Activated B cell treated with CpG ODN at 0.5 μM for 24 hours (primary cell): ENCODE measurements at regions not wholly inside any gene's neighbourhood (a gene's known extent, or its start where the extent isn't known, plus 50 kb on each side); places are given as distances from the start of the nearest gene placed in this dataset.

Source experiments
- ATAC-seq: fragments of 200-7000 bp; cut with Tn5 transposase; one replicate; pipeline ENCODE4 v1.10.0; 2021; ENCODE audit warnings: low read depth, mild to moderate bottlenecking, moderate library complexity
- CTCF ChIA-PET: fragments of 350-600 bp; sonication (Branson Sonifier 250); formaldehyde crosslinking; loops from one replicate; lab custom pipeline; 2021; ENCODE audit warnings: antibody characterized with exemption; lab: Charles Lee
- POLR2A ChIA-PET: fragments of 350-600 bp; sonication (Branson Sonifier 250); formaldehyde crosslinking; loops from one replicate; lab custom pipeline; 2021; ENCODE audit warnings: antibody characterized with exemption; lab: Charles Lee
- DNase-seq: peaks from one replicate; pipeline ENCODE4 v3.0.0; 2022
- H3K27ac Mint-ChIP-seq: one replicate; pipeline ENCODE4 v1.8.0; 2020; ENCODE audit warnings: mixed read lengths
- H3K27me3 Mint-ChIP-seq: one replicate; pipeline ENCODE4 v1.8.0; 2021; ENCODE audit warnings: mixed read lengths
- H3K36me3 Mint-ChIP-seq: one replicate; pipeline ENCODE4 v1.8.0; 2021; ENCODE audit warnings: low read depth, mixed read lengths
- H3K4me1 Mint-ChIP-seq: one replicate; pipeline ENCODE4 v1.8.0; 2021; ENCODE audit warnings: mixed read lengths
- H3K4me3 Mint-ChIP-seq: one replicate; pipeline ENCODE4 v1.8.0; 2020; ENCODE audit warnings: mild to moderate bottlenecking, mixed read lengths
- H3K9me3 Mint-ChIP-seq: one replicate; pipeline ENCODE4 v1.8.0; 2020; ENCODE audit warnings: mixed read lengths
- CTCF ChIP-seq: fragments of 200-600 bp; IDR thresholded peaks from one replicate; pipeline ENCODE4 v1.8.0; 2022; ENCODE audit warnings: antibody characterized with exemption, mild to moderate bottlenecking
- intact Hi-C: fragments of 100-400 bp; cut with micrococcal nuclease; formaldehyde crosslinking; loops from one replicate; pipeline ENCODE4 v1.15.1; 2024

GRCh38 chr7:98534493-98534892 lies 82.6 kb upstream of the NPTX2 start:
- ChIA-PET POLR2A (no interaction called here), CTCF (no interaction called here)
- ATAC-seq (no peak), DNase-seq (no peak)
- peaks cover 9% of the 10 kb centered on the region for H3K9me3 Mint-ChIP-seq
- no peaks in the 10 kb centered on the region for H3K36me3 Mint-ChIP-seq
- H3K4me3 Mint-ChIP-seq, result no peak overlapping the region
- intact Hi-C loops, result no loop called here
- H3K27ac Mint-ChIP-seq, result no peak overlapping the region
- H3K27me3 Mint-ChIP-seq, result no peaks in the 10 kb centered on the region
- TF ChIP-seq CTCF, result no peak
- H3K4me1 Mint-ChIP-seq, result no peaks in the 10 kb centered on the region

DNA sequence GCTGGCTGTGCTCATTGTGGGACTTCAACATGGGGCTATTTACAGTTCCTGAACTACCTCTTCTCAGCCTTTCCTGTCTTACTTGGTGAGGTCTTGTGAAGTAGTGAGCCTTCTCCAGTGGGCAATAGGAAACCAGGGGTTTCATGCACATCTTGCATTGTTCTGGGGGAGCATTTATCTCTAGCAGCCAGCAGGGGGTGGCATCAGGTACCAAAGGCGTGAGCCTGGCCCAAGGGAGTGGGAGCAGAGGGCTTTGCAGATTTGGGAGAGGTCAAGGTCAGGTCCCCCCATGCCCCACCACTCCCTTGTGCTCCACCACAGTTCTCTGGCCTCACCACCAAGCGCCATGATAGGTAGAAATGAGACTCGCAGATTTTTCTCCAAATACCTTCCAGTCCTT lies 85.4 kb upstream of the NPTX2 start:
- Mint-ChIP-seq H3K27ac (no peak overlapping the region), H3K36me3 (no peaks in the 10 kb centered on the region), H3K4me1 (no peaks in the 10 kb centered on the region), H3K27me3 (no peaks in the 10 kb centered on the region), H3K4me3 (no peak overlapping the region), H3K9me3 (peaks cover 6% of the 10 kb centered on the region)
- intact Hi-C loops, result no loop called here
- CTCF ChIA-PET, result no interaction called here
- ATAC-seq, result no peak
- POLR2A ChIA-PET, result no interaction called here
- no peak for TF ChIP-seq CTCF
- no peak for DNase-seq

DNA sequence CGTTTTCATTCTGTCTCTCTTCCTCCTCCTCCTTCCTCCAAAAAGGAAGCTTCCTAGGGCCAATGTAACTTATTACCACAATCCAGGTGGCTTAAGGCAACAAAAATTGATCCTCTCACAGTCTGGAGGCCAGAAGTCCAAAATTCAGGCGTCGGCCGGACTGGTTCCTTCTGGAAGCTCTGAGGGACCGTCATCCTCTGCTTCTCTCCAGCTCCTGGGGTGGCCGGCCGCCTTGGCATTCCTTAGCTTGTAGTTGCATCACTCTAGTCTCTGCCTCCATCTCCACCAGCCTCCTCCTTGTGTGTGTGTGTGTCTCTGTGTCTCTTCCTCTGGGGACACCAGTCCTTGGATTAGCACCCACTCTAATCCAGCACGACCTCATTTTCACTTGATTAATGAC lies 89.0 kb upstream of the NPTX2 start:
- no peak for TF ChIP-seq CTCF
- ChIA-PET POLR2A (no interaction called here), CTCF (no interaction called here)
- Mint-ChIP-seq H3K36me3 (no peaks in the 10 kb centered on the region), H3K4me3 (no peak overlapping the region), H3K27me3 (no peaks in the 10 kb centered on the region), H3K9me3 (peaks cover 6% of the 10 kb centered on the region), H3K27ac (no peak overlapping the region), H3K4me1 (no peaks in the 10 kb centered on the region)
- no peak for ATAC-seq
- DNase-seq, result no peak
- intact Hi-C loops, result no loop called here

DNA sequence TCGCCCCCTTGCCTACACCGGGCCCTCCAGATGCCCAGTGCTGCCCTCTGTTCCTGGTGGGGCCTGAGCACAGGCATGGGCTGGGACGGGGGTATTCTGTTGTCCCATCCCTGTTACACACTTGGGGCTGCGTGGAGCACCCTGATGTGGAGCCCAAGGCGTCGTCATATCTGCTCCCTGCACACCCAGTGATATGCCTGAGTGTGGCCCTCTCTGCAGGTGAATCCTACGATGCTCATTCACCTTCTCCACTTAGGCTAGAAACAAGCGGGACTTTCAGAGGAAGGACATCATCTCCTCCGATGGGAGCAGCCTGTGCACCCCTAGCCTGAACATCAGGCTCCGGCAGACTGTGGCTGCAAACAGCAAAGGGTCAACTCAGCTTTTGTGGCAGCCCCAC lies 91.0 kb upstream of the NPTX2 start:
- Mint-ChIP-seq H3K27ac (no peak overlapping the region), H3K36me3 (no peaks in the 10 kb centered on the region), H3K4me1 (no peaks in the 10 kb centered on the region), H3K4me3 (no peak overlapping the region), H3K27me3 (no peaks in the 10 kb centered on the region), H3K9me3 (no peaks in the 10 kb centered on the region)
- intact Hi-C loops, result no loop called here
- no peak for DNase-seq
- ChIA-PET CTCF (no interaction called here), POLR2A (no interaction called here)
- ATAC-seq, result no peak
- TF ChIP-seq CTCF, result no peak

- intact Hi-C loops, result no loop called here
- CTCF ChIA-PET, result no interaction called here
- no peak for TF ChIP-seq CTCF
- H3K9me3 Mint-ChIP-seq, result no peaks in the 10 kb centered on the region
- POLR2A ChIA-PET, result no interaction called here
- no peaks in the 10 kb centered on the region for H3K36me3 Mint-ChIP-seq
- DNase-seq (no peak), ATAC-seq (no peak)
- H3K27me3 Mint-ChIP-seq, result peaks cover 3% of the 10 kb centered on the region
- H3K4me1 Mint-ChIP-seq, result no peaks in the 10 kb centered on the region
- H3K4me3 Mint-ChIP-seq, result no peak overlapping the region
- no peak overlapping the region for H3K27ac Mint-ChIP-seq
These were observed 95.9 kb upstream of the NPTX2 start for GRCh38 chr7:98521089-98521692.
